HEK293 (cell line): ENCODE measurements at regions not wholly inside any gene's neighbourhood (a gene's known extent, or its start where the extent isn't known, plus 50 kb on each side); places are given as distances from the start of the nearest gene placed in this dataset.

ENCODE experiments used
- CTCF ChIA-PET: fragments of 350-600 bp; formaldehyde crosslinking; extraction: SDS; loops from one replicate; lab custom pipeline; 2021; ENCODE audit warnings: antibody characterized with exemption; lab: Yijun Ruan, JAX
- POLR2A ChIA-PET: fragments of 300-600 bp; formaldehyde crosslinking; extraction: SDS; loops from one replicate; lab custom pipeline; 2020; ENCODE audit warnings: antibody characterized with exemption, inconsistent platforms; lab: Yijun Ruan, JAX
- H3K27ac ChIP-seq: fragments of 200-500 bp; sonication (Bioruptor generic); 2 replicates; pipeline ENCODE4 v1.5.1; 2014; ENCODE audit warnings: low read depth, low read length, control low read depth, inconsistent platforms; ENCODE audit errors: extremely low read depth
- H3K36me3 ChIP-seq, 2 experiments: fragments of 200-500 bp in 1 of 2; sonication (Bioruptor generic) in 1 of 2; 1 replicate in 1 of 2; 2 replicates in 1 of 2; pipeline ENCODE4 v1.5.1; 2014 to 2017; ENCODE audit warnings: inconsistent platforms in 2 of 2, low read length in 2 of 2; ENCODE audit not compliant: control insufficient read depth in 2 of 2, insufficient read depth in 1 of 2
- H3K4me1 ChIP-seq: fragments of 200-500 bp; sonication (Bioruptor generic); 2 replicates; pipeline ENCODE4 v1.5.1; 2014; ENCODE audit warnings: mild to moderate bottlenecking, low read length, inconsistent platforms; ENCODE audit not compliant: control insufficient read depth, insufficient read depth
- H3K4me3 ChIP-seq: 2 replicates; pipeline ENCODE4 v1.5.1; 2011; ENCODE audit warnings: low read depth, mild to moderate bottlenecking, control low read depth, low read length, moderate library complexity
- H3K9me3 ChIP-seq: fragments of 200-500 bp; sonication (Bioruptor generic); 2 replicates; pipeline ENCODE4 v1.5.1; 2014; ENCODE audit warnings: low read depth, low read length, inconsistent platforms; ENCODE audit not compliant: control insufficient read depth, insufficient read depth
- GFI1B ChIP-seq: fragments of 450-650 bp; formaldehyde crosslinking; IDR thresholded peaks from 2 replicates; pipeline ENCODE4 v1.5.1; 2016; ENCODE audit warnings: missing biosample characterization, missing genetic modification characterization
- KLF1 ChIP-seq: fragments of 450-650 bp; formaldehyde crosslinking; IDR thresholded peaks from 2 replicates; pipeline ENCODE4 v1.5.1; 2016; ENCODE audit warnings: missing biosample characterization, missing genetic modification characterization
- RBAK ChIP-seq: fragments of 450-650 bp; formaldehyde crosslinking; IDR thresholded peaks from 2 replicates; pipeline ENCODE4 v1.5.1; 2016; ENCODE audit warnings: missing biosample characterization, missing genetic modification characterization
- SALL2 ChIP-seq: fragments of 450-650 bp; formaldehyde crosslinking; IDR thresholded peaks from 2 replicates; pipeline ENCODE4 v1.5.0; 2017; ENCODE audit warnings: missing biosample characterization, mild to moderate bottlenecking, missing genetic modification characterization, borderline replicate concordance
- TRIM28 ChIP-seq: IDR thresholded peaks from 2 replicates; pipeline ENCODE4 v1.6.1; 2011; ENCODE audit warnings: low read length, control low read depth, borderline replicate concordance
- ZEB2 ChIP-seq: fragments of 450-650 bp; formaldehyde crosslinking; IDR thresholded peaks from 2 replicates; pipeline ENCODE4 v1.5.1; 2016; ENCODE audit warnings: missing biosample characterization, missing genetic modification characterization
- ZFP69B ChIP-seq: fragments of 450-650 bp; formaldehyde crosslinking; IDR thresholded peaks from 2 replicates; pipeline ENCODE4 v1.5.1; 2016; ENCODE audit warnings: missing biosample characterization, missing genetic modification characterization
- ZNF19 ChIP-seq: fragments of 450-650 bp; formaldehyde crosslinking; IDR thresholded peaks from 2 replicates; pipeline ENCODE4; 2016; ENCODE audit warnings: missing biosample characterization, missing genetic modification characterization, low read depth
- ZNF239 ChIP-seq: fragments of 450-650 bp; formaldehyde crosslinking; IDR thresholded peaks from 2 replicates; pipeline ENCODE4 v1.5.1; 2016; ENCODE audit warnings: missing biosample characterization, missing genetic modification characterization
- ZNF433 ChIP-seq: fragments of 450-650 bp; formaldehyde crosslinking; IDR thresholded peaks from 2 replicates; pipeline ENCODE4 v1.5.1; 2016; ENCODE audit warnings: missing biosample characterization, missing genetic modification characterization, low read depth
- ZNF529 ChIP-seq: fragments of 450-650 bp; formaldehyde crosslinking; IDR thresholded peaks from 2 replicates; pipeline ENCODE4 v1.5.1; 2017; ENCODE audit warnings: missing genetic modification characterization, missing biosample characterization; ENCODE audit not compliant: insufficient replicate concordance
- ZNF600 ChIP-seq: fragments of 450-650 bp; formaldehyde crosslinking; IDR thresholded peaks from 2 replicates; pipeline ENCODE4 v1.5.1; 2016; ENCODE audit warnings: missing biosample characterization, missing genetic modification characterization
- ZNF623 ChIP-seq: fragments of 450-650 bp; formaldehyde crosslinking; IDR thresholded peaks from 2 replicates; pipeline ENCODE4 v1.5.1; 2016; ENCODE audit warnings: missing biosample characterization, missing genetic modification characterization
- ZNF785 ChIP-seq: fragments of 450-650 bp; formaldehyde crosslinking; IDR thresholded peaks from 2 replicates; pipeline ENCODE4 v1.5.1; 2016; ENCODE audit warnings: missing biosample characterization, missing genetic modification characterization
- TF ChIP-seq, protein P1 (sequence below): fragments of 450-650 bp; formaldehyde crosslinking; IDR thresholded peaks from 2 replicates; pipeline ENCODE4 v1.5.1; 2017; ENCODE audit warnings: missing biosample characterization, missing genetic modification characterization

GRCh38 chr16:11487289-11487688 is 99.4 kb downstream of the LITAF start:
- no peak overlapping the region for H3K4me3 ChIP-seq
- no peak overlapping the region for H3K27ac ChIP-seq
- TF ChIP-seq TRIM28 (no peak), ZNF600 (peak; percentile 39; the same call in 1 of the 2 replicates), ZNF19 (no peak), ZNF785 (no peak)
- H3K9me3 ChIP-seq, result no peaks in the 10 kb centered on the region
- ChIA-PET CTCF (no interaction called here), POLR2A (no interaction called here)
- H3K4me1 ChIP-seq, result no peaks in the 10 kb centered on the region
- no peaks in the 10 kb centered on the region for H3K36me3 ChIP-seq

GRCh38 chr16:11488304-11488703 is 98.4 kb downstream of the LITAF start:
- Histone ChIP-seq H3K4me3 (no peak overlapping the region), H3K4me1 (no peaks in the 10 kb centered on the region), H3K9me3 (no peaks in the 10 kb centered on the region), H3K36me3 (no peaks in the 10 kb centered on the region), H3K27ac (no peak overlapping the region)
- CTCF ChIA-PET, result no interaction called here
- TF ChIP-seq ZEB2 (tag by site-specific recombination) (no peak), ZFP69B (tag by site-specific recombination) (no peak), SALL2 (tag by site-specific recombination) (no peak), GFI1B (tag by site-specific recombination) (no peak)
- POLR2A ChIA-PET, result no interaction called here

DNA sequence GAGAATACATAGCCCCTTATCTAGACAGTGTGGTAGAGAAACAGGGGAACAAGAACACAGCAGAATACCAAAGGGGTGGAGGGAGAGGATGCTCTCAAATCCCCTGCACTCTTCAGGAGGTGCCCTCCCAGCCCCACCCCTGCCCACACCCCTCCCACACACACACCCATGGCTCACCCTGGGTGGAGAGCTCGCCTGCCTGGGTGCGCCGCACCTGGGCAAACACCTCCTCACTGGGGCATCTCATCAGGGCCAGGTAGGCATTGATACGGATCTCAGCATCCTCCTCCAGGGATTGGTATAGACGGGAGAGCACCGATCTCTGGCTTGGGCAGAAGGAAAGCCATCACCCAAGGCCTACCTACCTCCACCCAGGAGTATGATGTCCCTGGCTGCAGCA is 95.2 kb downstream of the LITAF start:
- H3K36me3 ChIP-seq, result no peaks in the 10 kb centered on the region

DNA sequence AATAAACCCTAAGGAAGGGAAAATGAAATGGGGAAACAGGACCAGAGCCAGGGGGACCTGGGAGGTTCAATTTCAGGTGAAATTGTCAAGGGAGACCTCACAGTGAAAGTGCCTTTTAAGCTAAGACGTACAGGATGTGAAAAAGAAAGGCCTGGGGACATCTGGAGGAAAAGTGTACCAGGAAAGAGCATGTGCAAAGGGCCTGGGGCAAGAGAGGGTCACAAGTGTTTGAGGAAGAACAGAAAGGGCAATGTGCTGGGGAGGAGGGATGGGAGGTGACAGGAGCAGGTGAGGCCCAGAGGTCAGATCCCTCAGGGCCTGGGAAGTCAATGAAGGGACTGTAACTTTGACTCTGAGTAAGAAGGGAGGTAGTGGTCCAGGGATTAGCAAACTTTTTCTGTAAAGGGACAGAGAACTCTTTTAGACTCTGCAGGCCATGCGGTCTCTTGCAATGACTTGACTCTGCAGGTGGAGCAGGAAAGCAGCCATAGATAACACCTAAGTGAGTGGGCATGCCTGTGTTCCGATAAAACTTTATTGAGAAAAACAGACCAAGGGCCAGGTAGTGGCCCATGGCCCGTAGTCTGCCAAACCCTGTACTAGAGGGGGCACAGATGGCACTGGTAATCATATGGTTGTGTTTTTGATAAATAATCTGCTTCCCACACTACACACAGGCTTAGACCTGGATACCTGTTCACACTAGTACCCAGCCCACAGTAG is 93.8 kb downstream of the LITAF start:
- H3K9me3 ChIP-seq, result no peaks in the 10 kb centered on the region
- no peaks in the 10 kb centered on the region for H3K36me3 ChIP-seq
- H3K27ac ChIP-seq, result no peak overlapping the region
- no peak overlapping the region for H3K4me3 ChIP-seq
- TF ChIP-seq ZNF239 (tag by site-specific recombination) (no peak), ZNF433 (tag by site-specific recombination) (no peak), ZNF529 (tag by site-specific recombination) (no peak), GFI1B (tag by site-specific recombination) (no peak), ZNF623 (peak; percentile 96)
- TF ChIP-seq, protein P1, sequence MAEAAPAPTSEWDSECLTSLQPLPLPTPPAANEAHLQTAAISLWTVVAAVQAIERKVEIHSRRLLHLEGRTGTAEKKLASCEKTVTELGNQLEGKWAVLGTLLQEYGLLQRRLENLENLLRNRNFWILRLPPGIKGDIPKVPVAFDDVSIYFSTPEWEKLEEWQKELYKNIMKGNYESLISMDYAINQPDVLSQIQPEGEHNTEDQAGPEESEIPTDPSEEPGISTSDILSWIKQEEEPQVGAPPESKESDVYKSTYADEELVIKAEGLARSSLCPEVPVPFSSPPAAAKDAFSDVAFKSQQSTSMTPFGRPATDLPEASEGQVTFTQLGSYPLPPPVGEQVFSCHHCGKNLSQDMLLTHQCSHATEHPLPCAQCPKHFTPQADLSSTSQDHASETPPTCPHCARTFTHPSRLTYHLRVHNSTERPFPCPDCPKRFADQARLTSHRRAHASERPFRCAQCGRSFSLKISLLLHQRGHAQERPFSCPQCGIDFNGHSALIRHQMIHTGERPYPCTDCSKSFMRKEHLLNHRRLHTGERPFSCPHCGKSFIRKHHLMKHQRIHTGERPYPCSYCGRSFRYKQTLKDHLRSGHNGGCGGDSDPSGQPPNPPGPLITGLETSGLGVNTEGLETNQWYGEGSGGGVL (tag by site-specific recombination), result no peak
- ChIA-PET POLR2A (no interaction called here), CTCF (interaction anchor here (0.7 kb wide), 1 partner anchor 12 kb away, joined by 3 read pairs; no protein-coding TSS in a partner anchor)
- H3K4me1 ChIP-seq, result peaks cover 9% of the 10 kb centered on the region

More for the DNA sequence above, 95.2 kb downstream of the LITAF start:
- no peaks in the 10 kb centered on the region for H3K9me3 ChIP-seq
- no peaks in the 10 kb centered on the region for H3K4me1 ChIP-seq
- no peak overlapping the region for H3K4me3 ChIP-seq
- POLR2A ChIA-PET, result interaction anchor here (0.7 kb wide), 1 partner anchor 46 kb away, joined by 5 read pairs; no protein-coding TSS in a partner anchor
- TF ChIP-seq RBAK (tag by site-specific recombination) (no peak), KLF1 (tag by site-specific recombination) (peak; percentile 62)
- TF ChIP-seq, all 188 proteins: peak for 1
- CTCF ChIA-PET, result no interaction called here
- H3K27ac ChIP-seq, result no peak overlapping the region
